ENCODE measurements at regions not wholly inside any gene's neighbourhood (a gene's known extent, or its start where the extent isn't known, plus 50 kb on each side); places are given as distances from the start of the nearest gene placed in this dataset.

DNA sequence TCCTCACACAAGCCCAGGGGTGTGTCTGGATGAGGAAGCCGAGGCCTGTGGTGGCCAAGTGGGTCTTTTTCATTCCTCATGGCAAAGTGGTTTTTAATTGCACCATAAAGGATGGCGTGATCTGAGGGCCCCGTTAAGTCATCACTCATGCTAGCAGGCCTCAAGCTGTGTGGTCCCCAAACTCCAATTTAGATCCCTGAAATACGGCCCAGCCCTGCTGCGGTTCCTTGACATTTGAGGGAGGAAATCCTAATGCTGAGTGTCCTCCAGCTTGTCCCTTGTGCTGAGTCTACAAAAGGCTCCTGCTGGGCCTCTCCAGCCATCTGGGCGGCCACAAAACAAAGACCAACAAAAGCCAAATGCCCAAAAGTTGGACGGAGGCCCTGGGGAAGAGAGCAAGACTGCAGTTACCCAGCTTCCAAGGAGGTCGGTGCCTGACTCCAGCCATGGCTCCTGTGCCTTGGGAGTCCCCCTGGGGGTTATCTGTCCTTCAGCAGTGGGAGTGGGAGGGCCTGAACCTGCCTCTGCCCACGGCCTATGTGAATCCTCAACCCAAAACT lies 162.3 kb upstream of the PDE10A start:
- no peak for DNase-seq (ENCODE audit: low read depth in 2 of 2)

GRCh38 chr6:165823609-165824326 lies 160.7 kb upstream of the PDE10A start:
- no peak for DNase-seq (ENCODE audit: low read depth in 2 of 2)

DNA sequence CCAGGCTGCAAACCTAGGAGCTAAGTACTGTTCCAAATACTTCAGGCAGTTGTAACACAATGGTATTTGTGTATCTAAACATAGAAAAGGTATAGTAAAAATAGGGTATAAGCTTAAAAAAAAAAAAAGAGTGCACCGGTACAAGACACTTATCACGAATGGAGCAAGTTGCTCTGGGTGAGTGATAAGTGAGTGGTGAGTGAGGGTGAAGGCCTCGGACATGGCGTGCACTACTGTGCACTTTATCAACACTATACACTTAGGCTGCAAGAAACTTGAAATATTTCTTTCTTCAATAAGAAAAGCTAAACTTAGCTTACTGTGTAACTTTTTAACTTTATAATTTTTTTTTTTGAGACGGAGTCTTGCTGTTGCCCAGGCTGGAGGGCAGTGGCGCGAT lies 159.5 kb upstream of the PDE10A start:
- no peak for DNase-seq (ENCODE audit: low read depth in 2 of 2)

- DNase-seq (ENCODE audit: low read depth in 2 of 2): no peak
These were observed 158.7 kb upstream of the PDE10A start for GRCh38 chr6:165821754-165822153.

GRCh38 chr6:165820934-165821333 lies 157.9 kb upstream of the PDE10A start:
- DNase-seq (ENCODE audit: low read depth in 2 of 2): no peak

GRCh38 chr6:165820407-165820806 lies 157.4 kb upstream of the PDE10A start:
- no peak for DNase-seq (ENCODE audit: low read depth in 2 of 2)

DNA sequence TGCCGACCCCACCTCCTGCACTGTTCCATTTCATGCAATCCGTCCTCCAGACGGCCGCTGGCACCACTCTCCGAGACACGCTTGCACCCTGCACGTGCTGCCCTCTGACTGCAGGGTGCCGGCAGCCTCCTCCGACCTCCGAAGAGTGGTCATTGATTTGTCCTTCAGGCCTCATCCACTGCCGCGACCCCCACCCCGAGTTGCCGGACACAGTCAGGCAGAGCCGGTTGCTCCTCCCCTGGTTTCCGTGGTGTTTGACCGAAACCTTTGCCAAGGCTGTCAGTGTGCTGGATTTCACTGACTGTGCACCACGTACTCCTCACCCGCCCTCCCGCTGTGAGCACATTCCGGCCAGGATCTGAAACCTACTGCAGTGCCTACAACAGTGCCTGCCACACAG lies 156.4 kb upstream of the PDE10A start:
- DNase-seq (ENCODE audit: low read depth in 2 of 2): no peak

DNA sequence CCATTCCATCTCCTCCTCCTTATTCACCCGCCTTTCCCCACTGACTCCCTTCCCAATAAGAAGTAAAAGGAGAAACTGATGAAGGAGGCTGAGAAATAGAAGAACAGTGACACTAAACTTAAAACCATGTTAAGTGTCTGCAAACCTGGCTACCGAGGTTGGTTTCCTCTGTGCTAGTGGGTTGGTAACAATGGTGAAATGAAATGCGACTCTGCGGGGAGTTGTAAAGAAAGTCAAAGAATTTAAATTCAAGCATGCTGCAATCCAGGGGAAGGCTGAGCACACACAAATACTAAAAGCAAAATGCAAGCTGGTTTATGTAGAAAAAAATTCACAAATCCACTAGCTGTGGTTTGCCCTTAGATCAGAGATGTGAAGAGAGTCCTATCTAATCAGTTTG lies 155.2 kb upstream of the PDE10A start:
- DNase-seq (ENCODE audit: low read depth in 2 of 2): no peak

GRCh38 chr6:165817771-165818170 lies 154.7 kb upstream of the PDE10A start:
- no peak for DNase-seq (ENCODE audit: low read depth in 2 of 2)

DNA sequence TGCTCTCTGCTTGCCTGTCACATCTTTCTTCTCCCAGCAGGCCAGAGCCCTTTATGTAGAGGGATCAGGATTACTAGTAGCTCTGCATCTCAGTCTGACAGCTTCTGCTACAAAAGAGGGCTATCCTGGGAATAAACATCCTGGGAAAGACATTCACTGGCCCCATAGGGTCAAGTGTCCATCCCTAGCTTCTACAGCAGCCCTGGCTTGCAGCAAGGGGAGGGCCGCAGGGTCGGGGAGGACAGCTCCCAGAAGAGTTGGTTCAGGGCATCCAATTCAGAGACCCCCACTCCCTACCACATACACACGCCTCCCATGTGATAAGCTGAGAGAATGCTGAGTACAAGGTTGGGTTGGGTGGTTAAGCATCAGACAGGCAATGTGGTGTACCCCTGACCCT lies 154.1 kb upstream of the PDE10A start:
- no peak for DNase-seq (ENCODE audit: low read depth in 2 of 2)

GRCh38 chr6:165814679-165815078 lies 151.6 kb upstream of the PDE10A start:
- DNase-seq (ENCODE audit: low read depth in 2 of 2): no peak

DNA sequence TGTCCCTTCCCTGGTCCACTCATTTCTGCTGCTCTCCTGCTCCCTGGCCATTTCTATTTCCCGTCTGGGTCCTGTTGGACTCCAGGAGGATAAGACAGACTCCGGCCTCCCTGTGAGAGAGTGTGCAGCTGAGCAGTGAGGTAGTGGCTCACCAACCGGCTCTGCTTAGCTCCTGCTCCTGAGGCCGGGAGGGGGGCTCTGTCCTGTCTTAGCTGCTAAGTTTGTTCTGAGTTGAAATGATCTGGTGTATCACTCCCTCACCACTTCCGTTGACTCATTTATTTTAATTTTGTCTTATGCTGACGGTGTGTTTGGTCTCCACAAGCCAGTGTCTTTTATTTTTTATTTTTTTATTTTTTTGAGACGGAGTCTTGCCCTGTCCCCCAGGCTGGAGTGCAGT lies 148.5 kb upstream of the PDE10A start:
- no peak for DNase-seq (ENCODE audit: low read depth in 2 of 2)

- DNase-seq (ENCODE audit: low read depth in 2 of 2): no peak
These were observed 145.0 kb upstream of the PDE10A start for GRCh38 chr6:165808021-165808420.

GRCh38 chr6:165807249-165807960 lies 144.4 kb upstream of the PDE10A start:
- no peak for DNase-seq (ENCODE audit: low read depth in 2 of 2)

DNA sequence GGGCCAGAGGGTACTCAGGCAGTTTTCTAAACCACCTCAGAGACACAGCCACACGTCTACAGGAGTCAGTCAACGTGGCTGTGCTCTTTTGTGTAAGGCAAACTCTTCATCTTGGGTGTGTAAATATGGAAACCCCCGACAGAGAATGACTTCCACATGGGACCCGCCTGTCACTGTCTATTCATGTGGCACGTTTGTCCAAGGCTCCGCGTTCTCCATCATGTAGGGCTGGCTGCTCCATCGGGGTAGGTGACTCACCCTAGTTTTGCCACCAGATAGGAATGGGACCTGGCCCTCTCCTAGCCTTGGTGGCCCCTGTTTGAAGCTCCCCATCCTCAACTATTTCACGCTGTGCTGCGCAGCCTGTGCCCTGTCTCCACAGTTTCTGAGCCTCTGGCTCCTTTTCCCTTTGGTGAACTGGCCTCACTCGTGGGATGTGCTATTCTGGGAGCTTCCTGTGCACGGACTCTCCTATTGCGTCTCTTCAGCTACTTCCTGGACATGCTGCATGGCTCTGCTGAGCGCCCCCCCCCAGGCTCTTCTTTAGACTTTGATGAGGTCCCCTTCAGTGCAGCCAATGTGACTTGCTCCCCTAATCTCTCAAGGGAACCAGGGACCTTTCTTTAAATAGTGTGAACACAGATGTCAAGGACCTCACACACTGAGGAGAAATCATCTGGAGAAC lies 143.2 kb upstream of the PDE10A start:
- DNase-seq (ENCODE audit: low read depth in 2 of 2): no peak

GRCh38 chr6:165805636-165806035 lies 142.6 kb upstream of the PDE10A start:
- DNase-seq (ENCODE audit: low read depth in 2 of 2): no peak

DNA sequence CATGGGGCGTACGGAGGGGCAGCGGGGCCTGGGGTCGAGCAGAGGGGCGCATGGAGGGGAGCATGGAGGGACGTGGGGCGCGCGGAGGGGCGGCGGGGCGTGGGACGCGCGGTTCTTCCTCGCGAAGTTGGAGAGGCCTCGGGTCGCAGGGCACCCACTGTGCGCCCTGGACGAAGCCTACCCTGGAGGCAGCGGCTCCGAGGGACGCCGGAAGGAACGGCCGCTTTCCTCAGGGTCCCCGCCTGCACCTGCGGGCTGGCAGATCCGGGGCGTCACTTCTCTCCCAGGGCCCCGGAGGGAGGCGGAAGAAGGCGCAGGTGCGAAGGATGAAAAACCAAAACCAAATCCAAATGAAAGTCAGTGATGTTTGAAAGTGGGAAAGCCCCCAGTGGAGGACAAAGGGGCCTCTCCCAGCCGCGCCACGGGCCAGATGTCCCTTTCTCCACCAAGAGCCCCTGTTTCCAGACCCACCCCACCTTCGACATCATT lies 142.1 kb upstream of the PDE10A start:
- no peak for DNase-seq (ENCODE audit: low read depth in 2 of 2)

- peak in 1 of 2 donors; percentile 62 for DNase-seq (ENCODE audit: low read depth in 2 of 2)
These were observed 141.5 kb upstream of the PDE10A start for GRCh38 chr6:165804331-165805066.

GRCh38 chr6:165800337-165800736 lies 137.3 kb upstream of the PDE10A start:
- peak in 1 of 2 donors; percentile 53 for DNase-seq (ENCODE audit: low read depth in 2 of 2)

- no peak for DNase-seq (ENCODE audit: low read depth in 2 of 2)
These were observed 136.5 kb upstream of the PDE10A start for GRCh38 chr6:165799391-165800153.

GRCh38 chr6:165798991-165799390 lies 135.9 kb upstream of the PDE10A start:
- DNase-seq (ENCODE audit: low read depth in 2 of 2): no peak

Data from lung microvascular endothelial cell (primary cell).